IMR-90 (cell line): ENCODE measurements at regions not wholly inside any gene's neighbourhood (a gene's known extent, or its start where the extent isn't known, plus 50 kb on each side); places are given as distances from the start of the nearest gene placed in this dataset.

ENCODE experiments used
- ATAC-seq: fragments of 200-7000 bp; cut with Tn5 transposase; 2 replicates; pipeline ENCODE4 v1.9.1; 2020; ENCODE audit warnings: low read depth, mild to moderate bottlenecking, moderate library complexity
- BruUV-seq: library from RNA; stranded (reverse); fragments of 400-500 nt; replicated peaks from 2 replicates; lab custom pipeline; 2021; lab: Mats Ljungman, UMichigan
- CTCF ChIA-PET: fragments of 300-600 bp; formaldehyde crosslinking; extraction: SDS; loops from one replicate; lab custom pipeline; 2021; ENCODE audit warnings: antibody characterized with exemption; lab: Yijun Ruan, JAX
- POLR2A ChIA-PET: fragments of 300-600 bp; sonication (Branson Sonifier 250); formaldehyde crosslinking; loops from one replicate; lab custom pipeline; 2022; ENCODE audit warnings: antibody characterized with exemption; ENCODE audit not compliant: unreplicated experiment; lab: Charles Lee
- DNase-seq: peaks from one replicate; pipeline ENCODE4 v3.0.0; 2013
- H2AFZ ChIP-seq: replicated peaks from 2 replicates; pipeline ENCODE3; 2013; ENCODE audit warnings: low read length, mild to moderate bottlenecking; ENCODE audit not compliant: poor library complexity
- H2AK5ac ChIP-seq: 2 replicates; pipeline ENCODE4 v1.6.1; 2013; ENCODE audit warnings: low read depth, low read length, inconsistent platforms
- H2AK9ac ChIP-seq: replicated peaks from 2 replicates; pipeline ENCODE3; 2013; ENCODE audit warnings: mild to moderate bottlenecking, low read depth, low read length, moderate library complexity; ENCODE audit not compliant: poor library complexity
- H2BK120ac ChIP-seq: 2 replicates; pipeline ENCODE4 v1.6.1; 2013; ENCODE audit warnings: low read depth, low read length, inconsistent platforms
- H2BK15ac ChIP-seq: 3 replicates; pipeline ENCODE4 v1.6.1; 2013; ENCODE audit warnings: low read depth, low read length, inconsistent platforms
- H2BK20ac ChIP-seq: 2 replicates; pipeline ENCODE4 v1.6.1; 2013; ENCODE audit warnings: low read depth, mild to moderate bottlenecking, inconsistent platforms, low read length, moderate library complexity
- H2BK5ac ChIP-seq: 2 replicates; pipeline ENCODE4 v1.6.1; 2013; ENCODE audit warnings: mild to moderate bottlenecking, low read depth, low read length, inconsistent platforms; ENCODE audit not compliant: poor library complexity, severe bottlenecking
- H3K14ac ChIP-seq: replicated peaks from 2 replicates; pipeline ENCODE4 v1.6.1; 2013; ENCODE audit warnings: low read depth, low read length, inconsistent platforms
- H3K18ac ChIP-seq: 2 replicates; pipeline ENCODE4 v1.6.1; 2013; ENCODE audit warnings: low read depth, low read length, control low read depth
- H3K23ac ChIP-seq: 2 replicates; pipeline ENCODE4 v1.6.1; 2013; ENCODE audit warnings: low read depth, low read length, inconsistent platforms
- H3K27ac ChIP-seq: 2 replicates; pipeline ENCODE4 v1.5.1; 2013; ENCODE audit warnings: mild to moderate bottlenecking, control low read depth, low read length; ENCODE audit not compliant: insufficient read depth
- H3K27me3 ChIP-seq: 2 replicates; pipeline ENCODE4 v1.6.1; 2013; ENCODE audit warnings: low read length; ENCODE audit not compliant: control insufficient read depth, insufficient read depth
- H3K36me3 ChIP-seq: 2 replicates; pipeline ENCODE4 v1.6.1; 2013; ENCODE audit warnings: low read length, mixed read lengths; ENCODE audit not compliant: control insufficient read depth, insufficient read depth
- H3K4ac ChIP-seq: 2 replicates; pipeline ENCODE4 v1.6.1; 2013; ENCODE audit warnings: low read depth, low read length, inconsistent platforms
- H3K4me1 ChIP-seq: 2 replicates; pipeline ENCODE4 v1.6.1; 2013; ENCODE audit warnings: low read length, mixed read lengths; ENCODE audit not compliant: control insufficient read depth, insufficient read depth
- H3K4me2 ChIP-seq: 2 replicates; pipeline ENCODE4 v1.6.1; 2013; ENCODE audit warnings: low read depth, mild to moderate bottlenecking, control low read depth, low read length, moderate library complexity
- H3K4me3 ChIP-seq: 2 replicates; pipeline ENCODE4 v1.5.1; 2013; ENCODE audit warnings: low read depth, mild to moderate bottlenecking, control low read depth, low read length, moderate library complexity; ENCODE audit not compliant: insufficient read depth
- H3K56ac ChIP-seq: 2 replicates; pipeline ENCODE4 v1.6.1; 2013; ENCODE audit warnings: low read length, inconsistent platforms; ENCODE audit not compliant: insufficient read depth; ENCODE audit errors: extremely low read depth
- H3K79me1 ChIP-seq, 2 experiments: 2 replicates each; pipeline ENCODE4 v1.6.1; 2013; ENCODE audit warnings: low read length in 2 of 2, inconsistent platforms in 1 of 2, low read depth in 1 of 2
- H3K9ac ChIP-seq: 2 replicates; pipeline ENCODE4 v1.6.1; 2013; ENCODE audit warnings: low read depth, low read length, control low read depth
- H3K9me1 ChIP-seq: 2 replicates; pipeline ENCODE4 v1.6.1; 2013; ENCODE audit warnings: low read length, inconsistent platforms; ENCODE audit not compliant: insufficient read depth
- H3K9me3 ChIP-seq: 2 replicates; pipeline ENCODE4 v1.6.1; 2013; ENCODE audit warnings: low read length; ENCODE audit not compliant: control insufficient read depth, insufficient read depth
- H4K20me1 ChIP-seq: 2 replicates; pipeline ENCODE4 v1.6.1; 2013; ENCODE audit warnings: low read length, inconsistent platforms; ENCODE audit not compliant: insufficient read depth
- H4K5ac ChIP-seq: 2 replicates; pipeline ENCODE4 v1.6.1; 2013; ENCODE audit warnings: mild to moderate bottlenecking, low read depth, low read length, control low read depth
- H4K8ac ChIP-seq, 2 experiments: 2 replicates each; pipeline ENCODE4 v1.6.1; 2013; ENCODE audit warnings: low read depth in 2 of 2, low read length in 2 of 2, control low read depth in 1 of 2, inconsistent platforms in 1 of 2
- H4K91ac ChIP-seq: 2 replicates; pipeline ENCODE4 v1.6.1; 2013; ENCODE audit warnings: low read depth, low read length, inconsistent platforms; ENCODE audit not compliant: insufficient read depth
- BHLHE40 ChIP-seq: fragments of 150-350 bp; IDR thresholded peaks from 2 replicates; pipeline ENCODE4 v1.6.1; 2016; ENCODE audit warnings: mild to moderate bottlenecking, low read depth, low read length
- CEBPB ChIP-seq: IDR thresholded peaks from 2 replicates; pipeline ENCODE4 v1.6.1; 2012; ENCODE audit warnings: low read depth, low read length, improper control_type of control experiment
- CHD1 ChIP-seq: IDR thresholded peaks from 2 replicates; pipeline ENCODE4 v1.6.1; 2012; ENCODE audit warnings: low read depth, low read length, improper control_type of control experiment
- CTCF ChIP-seq: conservative IDR thresholded peaks from 2 replicates; pipeline ENCODE4 v1.5.1; 2012; ENCODE audit warnings: mild to moderate bottlenecking, low read depth, low read length, improper control_type of control experiment
- ELK1 ChIP-seq: fragments of 150-350 bp; IDR thresholded peaks from 2 replicates; pipeline ENCODE4 v1.6.1; 2016; ENCODE audit warnings: low read depth, mild to moderate bottlenecking, low read length, moderate library complexity, borderline replicate concordance
- MAFK ChIP-seq: IDR thresholded peaks from 2 replicates; pipeline ENCODE4 v1.6.1; 2012; ENCODE audit warnings: low read depth, low read length, improper control_type of control experiment
- MAZ ChIP-seq: IDR thresholded peaks from 2 replicates; pipeline ENCODE4 v1.6.1; 2012; ENCODE audit warnings: low read depth, mild to moderate bottlenecking, low read length, improper control_type of control experiment, moderate library complexity, borderline replicate concordance
- MXI1 ChIP-seq: IDR thresholded peaks from 2 replicates; pipeline ENCODE4 v1.6.1; 2012; ENCODE audit warnings: low read depth, mild to moderate bottlenecking, low read length, moderate library complexity, borderline replicate concordance
- NFE2L2 ChIP-seq: fragments of 150-350 bp; IDR thresholded peaks from 2 replicates; pipeline ENCODE4 v1.6.1; 2016; ENCODE audit warnings: low read depth, mild to moderate bottlenecking, low read length
- POLR2A ChIP-seq: IDR thresholded peaks from 2 replicates; pipeline ENCODE4 v1.6.1; 2012; ENCODE audit warnings: mild to moderate bottlenecking, low read depth, low read length
- RAD21 ChIP-seq: IDR thresholded peaks from 2 replicates; pipeline ENCODE4 v1.6.1; 2012; ENCODE audit warnings: low read length, improper control_type of control experiment
- RCOR1 ChIP-seq: IDR thresholded peaks from 2 replicates; pipeline ENCODE4 v1.6.1; 2012; ENCODE audit warnings: mild to moderate bottlenecking, low read length, improper control_type of control experiment; ENCODE audit not compliant: insufficient replicate concordance
- RFX5 ChIP-seq: IDR thresholded peaks from 2 replicates; pipeline ENCODE4 v1.8.0; 2012; ENCODE audit warnings: low read depth, mild to moderate bottlenecking, low read length, moderate library complexity
- USF2 ChIP-seq: fragments of 150-350 bp; IDR thresholded peaks from 2 replicates; pipeline ENCODE4 v1.6.1; 2017; ENCODE audit warnings: mild to moderate bottlenecking, antibody characterized with exemption, low read length, low read depth
- WGBS, 2 experiments: methylation state at CpG; one replicate each; pipeline versions ENCODE4 v1.1.5 to v1.1.7; 2013; ENCODE audit warnings: missing lambda C conversion rate in 2 of 2; ENCODE audit not compliant: insufficient read length in 1 of 2; ENCODE audit errors: extremely low coverage in 2 of 2; 5-methylcytosine and 5-hydroxymethylcytosine counted together
- dilution Hi-C: fragments of 300-500 bp; cut with HindIII; formaldehyde crosslinking; loops from one replicate; pipeline ENCODE4 v1.14.3; 2018; ENCODE audit warnings: low sequenced_read_pairs; ENCODE audit not compliant: unreplicated experiment
- in situ Hi-C: fragments of 300-500 bp; cut with MboI; formaldehyde crosslinking; loops from 3 replicates; pipeline ENCODE4 v1.14.3; 2019; ENCODE audit warnings: low sequenced_read_pairs, inconsistent platforms, mixed read lengths
- intact Hi-C: fragments of 100-400 bp; cut with micrococcal nuclease; formaldehyde crosslinking; loops from 2 replicates; pipeline ENCODE4 v1.10.0; 2022

- dilution Hi-C loops = no loop called here
- Histone ChIP-seq H2BK15ac (no peak overlapping the region), H3K79me1 (no peaks in the 10 kb centered on the region), H3K9me1 (no peaks in the 10 kb centered on the region), H3K23ac (no peak overlapping the region), H3K4ac (no peak overlapping the region), H2BK20ac (no peak overlapping the region), H2BK120ac (no peak overlapping the region), H3K36me3 (no peaks in the 10 kb centered on the region), H3K9me3 (peaks cover 1% of the 10 kb centered on the region; the same call in 1 of the 2 replicates), H3K4me2 (no peak overlapping the region), H3K18ac (no peak overlapping the region), H3K14ac (no peak overlapping the region), H2AK9ac (no peak overlapping the region), H3K4me1 (no peaks in the 10 kb centered on the region), H3K56ac (no peak overlapping the region), H2AFZ (no peak overlapping the region), H3K27ac (no peak overlapping the region), H3K27me3 (peaks cover 46% of the 10 kb centered on the region), H3K4me3 (no peak overlapping the region), H4K8ac (no peak overlapping the region), H4K91ac (no peak overlapping the region), H4K20me1 (no peaks in the 10 kb centered on the region), H2BK5ac (no peak overlapping the region), H4K5ac (no peak overlapping the region), H3K9ac (no peak overlapping the region), H2AK5ac (no peak overlapping the region)
- intact Hi-C loops = loop anchor here (1.0 kb wide), 1 partner anchor 17 kb away; no protein-coding TSS in a partner anchor
- no TSS peak for BruUV-seq
- WGBS, 2 experiments = 100% methylated on average over 1 of the region's 3 CpGs; no CpG with 5 or more reads in 1 of the 2 experiments
- ChIA-PET CTCF (no interaction called here), POLR2A (no interaction called here)
- no peak for TF ChIP-seq CEBPB
- TF ChIP-seq NFE2L2 = no peak
- no peak for TF ChIP-seq RAD21
- TF ChIP-seq MAZ = no peak
- no peak for TF ChIP-seq ELK1
- TF ChIP-seq POLR2A = no peak
- no peak for TF ChIP-seq USF2
- no peak for TF ChIP-seq MAFK
- TF ChIP-seq CHD1 = no peak
- TF ChIP-seq MXI1 = no peak
- no peak for TF ChIP-seq BHLHE40
- TF ChIP-seq RFX5 = no peak
- no peak for TF ChIP-seq RCOR1
- no peak for TF ChIP-seq CTCF
- no peak for DNase-seq
- no peak for ATAC-seq
- in situ Hi-C loops = no loop called here
These were observed 87.4 kb upstream of the SH3PXD2B start for GRCh38 chr5:172541773-172542136.
